ENCODE measurements at regions not wholly inside any gene's neighbourhood (a gene's known extent, or its start where the extent isn't known, plus 50 kb on each side); places are given as distances from the start of the nearest gene placed in this dataset.

DNA sequence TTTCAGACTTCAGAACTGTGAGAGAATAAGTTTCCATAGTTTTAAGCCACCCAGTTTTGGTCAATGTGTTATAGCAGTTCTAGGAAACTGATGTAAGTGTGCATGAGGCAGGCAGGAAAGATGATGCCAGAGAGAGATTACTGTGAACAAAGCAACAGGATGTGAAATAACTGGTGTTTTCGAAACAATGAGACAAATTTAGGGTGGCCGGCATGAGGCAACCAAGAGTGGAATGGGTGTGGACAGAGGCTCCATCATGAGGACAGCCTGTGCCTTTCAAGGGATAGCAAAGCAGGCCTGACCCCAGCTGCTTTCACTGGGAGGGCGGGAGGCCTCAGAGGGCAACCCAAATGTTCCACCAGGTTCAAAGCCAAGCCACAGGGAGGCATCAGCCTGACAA is 67.3 kb upstream of the UCN3 start:
- H3K56ac ChIP-seq (ENCODE audit: low read length) = no peak overlapping the region
- no peaks in the 10 kb centered on the region for H3K79me2 ChIP-seq (ENCODE audit: control insufficient read depth, insufficient read depth, low read length)
- no peaks in the 10 kb centered on the region for H3K79me1 ChIP-seq (ENCODE audit: low read length)
- no CpG with 5 or more reads among the region's 3 CpGs for WGBS (ENCODE audit: extremely low coverage, insufficient coverage, low lambda C conversion rate)
- no peak overlapping the region for H3K4me3 ChIP-seq (ENCODE audit: low read length)
- H3K4me1 ChIP-seq (ENCODE audit: control insufficient read depth, low read depth, low read length) = no peaks in the 10 kb centered on the region
- H3K4me2 ChIP-seq (ENCODE audit: low read length) = no peak overlapping the region
- no peak overlapping the region for H2AK5ac ChIP-seq (ENCODE audit: low read length)
- no peak overlapping the region for H2BK120ac ChIP-seq (ENCODE audit: low read depth, low read length)
- H3K27ac ChIP-seq (ENCODE audit: low read depth, low read length) = no peak overlapping the region
- H4K5ac ChIP-seq (ENCODE audit: low read length) = no peak overlapping the region
- no peaks in the 10 kb centered on the region for H3K27me3 ChIP-seq (ENCODE audit: insufficient read depth, low read length, poor library complexity)
- no peak overlapping the region for H3K18ac ChIP-seq (ENCODE audit: low read length)
- H2BK15ac ChIP-seq (replicated peaks; ENCODE audit: low read depth) = no peak overlapping the region
- H3K9ac ChIP-seq (ENCODE audit: low read length) = no peak overlapping the region
- H3K36me3 ChIP-seq (ENCODE audit: control insufficient read depth, insufficient read depth, low read length) = no peaks in the 10 kb centered on the region
- no peak overlapping the region for H3K23ac ChIP-seq (ENCODE audit: low read length)
- no peak overlapping the region for H3K4ac ChIP-seq (ENCODE audit: low read depth, low read length)
- H2BK5ac ChIP-seq (ENCODE audit: low read length) = no peak overlapping the region
- no peak for DNase-seq
- no peak overlapping the region for H4K8ac ChIP-seq (ENCODE audit: low read depth, low read length)

DNA sequence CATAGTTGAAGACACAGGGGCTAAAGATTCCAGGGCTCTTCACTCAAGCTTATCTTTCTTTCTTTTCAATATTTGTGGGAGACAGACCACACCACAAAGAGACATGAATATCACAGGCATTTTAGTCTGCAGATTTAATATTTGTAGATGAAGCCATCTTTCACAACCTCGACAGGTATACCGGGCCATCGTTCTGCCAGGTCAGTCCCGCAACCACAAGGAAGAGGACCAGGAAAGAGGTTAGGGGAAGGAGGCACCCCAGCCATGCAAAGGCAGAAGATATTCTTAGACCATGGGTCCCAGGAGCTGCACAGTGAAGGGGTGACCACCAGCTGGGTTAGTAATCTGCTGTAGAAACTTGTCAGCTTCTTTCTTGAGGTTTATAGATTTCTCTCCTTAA is 66.8 kb upstream of the UCN3 start:
- WGBS (ENCODE audit: extremely low coverage, insufficient coverage, low lambda C conversion rate) = no CpG with 5 or more reads among the region's 4 CpGs

DNA sequence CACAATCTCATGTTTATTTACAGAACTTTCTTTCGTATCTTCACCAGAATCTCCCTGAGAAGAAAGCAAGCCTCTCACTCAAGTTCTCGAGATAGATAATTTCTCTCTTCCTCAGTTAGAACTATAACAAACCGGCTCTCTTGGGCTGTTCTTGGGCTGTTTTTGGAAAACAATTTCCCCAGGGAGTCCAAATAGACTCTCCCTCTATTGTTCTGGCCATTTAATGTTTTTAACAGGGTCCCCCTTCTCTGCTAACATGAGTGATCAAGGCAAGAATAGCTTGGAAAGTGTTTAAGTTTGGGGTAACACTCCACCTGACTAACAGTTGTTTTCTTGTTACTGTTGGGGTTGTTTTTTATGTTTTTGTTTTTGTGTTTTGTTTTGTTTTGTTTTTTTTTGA is 64.8 kb upstream of the UCN3 start:
- no peaks in the 10 kb centered on the region for H3K79me2 ChIP-seq (ENCODE audit: control insufficient read depth, insufficient read depth, low read length)
- DNase-seq = no peak
- H3K79me1 ChIP-seq (ENCODE audit: low read length) = no peaks in the 10 kb centered on the region
- no peak overlapping the region for H2AK5ac ChIP-seq (ENCODE audit: low read length)
- H3K18ac ChIP-seq (ENCODE audit: low read length) = no peak overlapping the region
- no peak overlapping the region for H3K23ac ChIP-seq (ENCODE audit: low read length)
- no CpG with 5 or more reads among the region's 3 CpGs for WGBS (ENCODE audit: extremely low coverage, insufficient coverage, low lambda C conversion rate)
- H3K4me1 ChIP-seq (ENCODE audit: control insufficient read depth, low read depth, low read length) = no peaks in the 10 kb centered on the region
- no peaks in the 10 kb centered on the region for H3K27me3 ChIP-seq (ENCODE audit: insufficient read depth, low read length, poor library complexity)
- no peaks in the 10 kb centered on the region for H3K36me3 ChIP-seq (ENCODE audit: control insufficient read depth, insufficient read depth, low read length)
- H2BK120ac ChIP-seq (ENCODE audit: low read depth, low read length) = no peak overlapping the region
- no peak overlapping the region for H3K56ac ChIP-seq (ENCODE audit: low read length)
- H3K9ac ChIP-seq (ENCODE audit: low read length) = no peak overlapping the region
- H3K4me2 ChIP-seq (ENCODE audit: low read length) = no peak overlapping the region
- no peak overlapping the region for H2BK5ac ChIP-seq (ENCODE audit: low read length)
- no peak overlapping the region for H3K27ac ChIP-seq (ENCODE audit: low read depth, low read length)
- no peak overlapping the region for H2BK15ac ChIP-seq (replicated peaks; ENCODE audit: low read depth)
- H3K4ac ChIP-seq (ENCODE audit: low read depth, low read length) = no peak overlapping the region
- no peak overlapping the region for H4K5ac ChIP-seq (ENCODE audit: low read length)
- H3K4me3 ChIP-seq (ENCODE audit: low read length) = no peak overlapping the region
- no peak overlapping the region for H4K8ac ChIP-seq (ENCODE audit: low read depth, low read length)

More for the DNA sequence above, 66.8 kb upstream of the UCN3 start:
- H2AK5ac ChIP-seq (ENCODE audit: low read length) = no peak overlapping the region
- H3K79me2 ChIP-seq (ENCODE audit: control insufficient read depth, insufficient read depth, low read length) = no peaks in the 10 kb centered on the region
- no peak overlapping the region for H3K4ac ChIP-seq (ENCODE audit: low read depth, low read length)
- no peaks in the 10 kb centered on the region for H3K4me1 ChIP-seq (ENCODE audit: control insufficient read depth, low read depth, low read length)
- H3K79me1 ChIP-seq (ENCODE audit: low read length) = no peaks in the 10 kb centered on the region
- H3K56ac ChIP-seq (ENCODE audit: low read length) = no peak overlapping the region
- no peak overlapping the region for H2BK5ac ChIP-seq (ENCODE audit: low read length)
- H3K9ac ChIP-seq (ENCODE audit: low read length) = no peak overlapping the region
- no peak overlapping the region for H3K18ac ChIP-seq (ENCODE audit: low read length)
- H3K4me2 ChIP-seq (ENCODE audit: low read length) = no peak overlapping the region
- H2BK120ac ChIP-seq (ENCODE audit: low read depth, low read length) = no peak overlapping the region
- no peak overlapping the region for H2BK15ac ChIP-seq (replicated peaks; ENCODE audit: low read depth)
- no peak overlapping the region for H4K8ac ChIP-seq (ENCODE audit: low read depth, low read length)
- no peak overlapping the region for H3K27ac ChIP-seq (ENCODE audit: low read depth, low read length)
- no peak overlapping the region for H4K5ac ChIP-seq (ENCODE audit: low read length)
- H3K4me3 ChIP-seq (ENCODE audit: low read length) = no peak overlapping the region
- H3K27me3 ChIP-seq (ENCODE audit: insufficient read depth, low read length, poor library complexity) = no peaks in the 10 kb centered on the region
- DNase-seq = no peak
- H3K23ac ChIP-seq (ENCODE audit: low read length) = no peak overlapping the region
- H3K36me3 ChIP-seq (ENCODE audit: control insufficient read depth, insufficient read depth, low read length) = no peaks in the 10 kb centered on the region

DNA sequence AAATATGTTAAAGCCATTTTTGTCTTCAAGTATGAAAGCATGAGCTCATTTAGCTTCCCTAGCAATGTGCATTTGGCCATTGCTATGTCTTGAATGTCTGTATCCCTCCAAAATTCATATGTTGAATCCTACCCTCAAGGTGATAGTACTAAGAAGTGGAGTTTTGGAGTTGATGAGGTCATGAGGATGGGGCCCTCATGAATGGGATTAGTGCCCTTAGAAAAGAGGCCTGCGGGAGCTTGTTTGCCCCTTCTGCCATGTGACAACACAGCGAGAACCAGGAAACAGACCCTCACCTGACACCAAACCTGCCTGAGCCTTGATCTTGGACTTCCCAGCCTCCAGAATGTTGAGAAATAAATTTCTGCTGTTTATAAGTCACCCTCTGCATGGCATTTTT is 61.3 kb upstream of the UCN3 start:
- no peaks in the 10 kb centered on the region for H3K79me1 ChIP-seq (ENCODE audit: low read length)
- no peaks in the 10 kb centered on the region for H3K36me3 ChIP-seq (ENCODE audit: control insufficient read depth, insufficient read depth, low read length)
- H2AK5ac ChIP-seq (ENCODE audit: low read length) = no peak overlapping the region
- no peak overlapping the region for H2BK120ac ChIP-seq (ENCODE audit: low read depth, low read length)
- H4K8ac ChIP-seq (ENCODE audit: low read depth, low read length) = no peak overlapping the region
- no peak overlapping the region for H3K4me2 ChIP-seq (ENCODE audit: low read length)
- H3K18ac ChIP-seq (ENCODE audit: low read length) = no peak overlapping the region
- H3K27ac ChIP-seq (ENCODE audit: low read depth, low read length) = no peak overlapping the region
- no peak overlapping the region for H3K56ac ChIP-seq (ENCODE audit: low read length)
- H3K9ac ChIP-seq (ENCODE audit: low read length) = no peak overlapping the region
- H3K4me1 ChIP-seq (ENCODE audit: control insufficient read depth, low read depth, low read length) = no peaks in the 10 kb centered on the region
- H3K27me3 ChIP-seq (ENCODE audit: insufficient read depth, low read length, poor library complexity) = no peaks in the 10 kb centered on the region
- H2BK15ac ChIP-seq (replicated peaks; ENCODE audit: low read depth) = no peak overlapping the region
- no CpG with 5 or more reads among the region's 2 CpGs for WGBS (ENCODE audit: extremely low coverage, insufficient coverage, low lambda C conversion rate)
- H3K4me3 ChIP-seq (ENCODE audit: low read length) = no peak overlapping the region
- H3K23ac ChIP-seq (ENCODE audit: low read length) = no peak overlapping the region
- H3K79me2 ChIP-seq (ENCODE audit: control insufficient read depth, insufficient read depth, low read length) = no peaks in the 10 kb centered on the region
- H3K4ac ChIP-seq (ENCODE audit: low read depth, low read length) = no peak overlapping the region
- H2BK5ac ChIP-seq (ENCODE audit: low read length) = no peak overlapping the region
- no peak for DNase-seq
- no peak overlapping the region for H4K5ac ChIP-seq (ENCODE audit: low read length)

DNA sequence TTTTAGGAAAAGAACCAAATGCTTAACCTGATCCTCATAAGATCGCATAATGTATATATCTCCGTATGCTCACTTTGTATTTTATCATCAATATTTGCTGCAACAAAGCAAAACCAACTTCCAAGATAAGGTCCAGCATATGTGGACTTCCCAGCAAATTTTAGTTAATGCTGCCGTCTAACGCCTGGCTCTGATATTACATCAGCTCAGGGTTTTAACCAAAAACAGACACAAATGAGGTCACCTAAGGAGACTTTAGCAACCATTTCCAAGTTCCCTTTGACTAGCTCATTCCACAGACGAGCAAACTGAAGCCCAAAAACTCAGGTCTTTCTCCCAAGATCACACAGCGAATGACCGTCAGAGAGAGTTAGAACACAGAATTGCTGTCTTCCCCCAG is 59.4 kb upstream of the UCN3 start:
- H3K23ac ChIP-seq (ENCODE audit: low read length) = no peak overlapping the region
- H3K4me3 ChIP-seq (ENCODE audit: low read length) = no peak overlapping the region
- no peaks in the 10 kb centered on the region for H3K79me1 ChIP-seq (ENCODE audit: low read length)
- H3K4me2 ChIP-seq (ENCODE audit: low read length) = no peak overlapping the region
- no peak overlapping the region for H2AK5ac ChIP-seq (ENCODE audit: low read length)
- H4K5ac ChIP-seq (ENCODE audit: low read length) = no peak overlapping the region
- no CpG with 5 or more reads among the region's 7 CpGs for WGBS (ENCODE audit: extremely low coverage, insufficient coverage, low lambda C conversion rate)
- H3K36me3 ChIP-seq (ENCODE audit: control insufficient read depth, insufficient read depth, low read length) = no peaks in the 10 kb centered on the region
- H3K9ac ChIP-seq (ENCODE audit: low read length) = no peak overlapping the region
- H3K79me2 ChIP-seq (ENCODE audit: control insufficient read depth, insufficient read depth, low read length) = no peaks in the 10 kb centered on the region
- H3K56ac ChIP-seq (ENCODE audit: low read length) = no peak overlapping the region
- no peak overlapping the region for H2BK5ac ChIP-seq (ENCODE audit: low read length)
- H4K8ac ChIP-seq (ENCODE audit: low read depth, low read length) = no peak overlapping the region
- H3K4ac ChIP-seq (ENCODE audit: low read depth, low read length) = no peak overlapping the region
- H2BK120ac ChIP-seq (ENCODE audit: low read depth, low read length) = no peak overlapping the region
- no peak for DNase-seq
- no peak overlapping the region for H3K18ac ChIP-seq (ENCODE audit: low read length)
- H2BK15ac ChIP-seq (replicated peaks; ENCODE audit: low read depth) = no peak overlapping the region
- H3K27ac ChIP-seq (ENCODE audit: low read depth, low read length) = no peak overlapping the region
- no peaks in the 10 kb centered on the region for H3K27me3 ChIP-seq (ENCODE audit: insufficient read depth, low read length, poor library complexity)
- no peaks in the 10 kb centered on the region for H3K4me1 ChIP-seq (ENCODE audit: control insufficient read depth, low read depth, low read length)

DNA sequence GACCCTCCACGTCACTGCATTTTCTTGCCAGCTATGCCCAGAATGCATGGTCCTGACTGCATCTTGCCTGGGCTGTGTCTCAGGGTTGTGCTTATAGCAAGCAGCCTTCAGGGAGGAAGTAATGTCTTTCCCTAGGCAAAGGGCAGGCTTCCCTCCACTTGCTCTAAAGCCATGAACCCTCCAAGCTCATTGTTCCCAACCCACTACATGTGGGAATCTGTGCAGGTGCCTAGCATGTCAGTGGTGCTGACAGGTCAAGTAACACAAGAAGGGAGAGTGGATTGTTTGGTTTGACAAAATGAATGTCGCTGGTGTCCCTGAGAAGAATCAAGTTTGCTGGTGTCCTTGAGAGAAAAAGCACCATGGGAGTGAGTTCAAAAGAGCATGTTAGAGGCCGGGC is 53.9 kb upstream of the UCN3 start:
- H3K79me2 ChIP-seq (ENCODE audit: control insufficient read depth, insufficient read depth, low read length) = no peaks in the 10 kb centered on the region
- WGBS (ENCODE audit: extremely low coverage, insufficient coverage, low lambda C conversion rate) = no CpG with 5 or more reads among the region's 3 CpGs
- no peak overlapping the region for H3K4me3 ChIP-seq (ENCODE audit: low read length)
- H4K8ac ChIP-seq (ENCODE audit: low read depth, low read length) = no peak overlapping the region
- H2BK15ac ChIP-seq (replicated peaks; ENCODE audit: low read depth) = no peak overlapping the region
- no peak overlapping the region for H3K56ac ChIP-seq (ENCODE audit: low read length)
- H3K4me1 ChIP-seq (ENCODE audit: control insufficient read depth, low read depth, low read length) = no peaks in the 10 kb centered on the region
- no peak for DNase-seq
- H3K79me1 ChIP-seq (ENCODE audit: low read length) = no peaks in the 10 kb centered on the region
- no peaks in the 10 kb centered on the region for H3K36me3 ChIP-seq (ENCODE audit: control insufficient read depth, insufficient read depth, low read length)
- H3K18ac ChIP-seq (ENCODE audit: low read length) = no peak overlapping the region
- no peak overlapping the region for H2BK5ac ChIP-seq (ENCODE audit: low read length)
- no peak overlapping the region for H3K27ac ChIP-seq (ENCODE audit: low read depth, low read length)
- H3K9ac ChIP-seq (ENCODE audit: low read length) = no peak overlapping the region
- no peak overlapping the region for H2AK5ac ChIP-seq (ENCODE audit: low read length)
- no peaks in the 10 kb centered on the region for H3K27me3 ChIP-seq (ENCODE audit: insufficient read depth, low read length, poor library complexity)
- H3K4ac ChIP-seq (ENCODE audit: low read depth, low read length) = no peak overlapping the region
- H3K4me2 ChIP-seq (ENCODE audit: low read length) = no peak overlapping the region
- H4K5ac ChIP-seq (ENCODE audit: low read length) = no peak overlapping the region
- no peak overlapping the region for H2BK120ac ChIP-seq (ENCODE audit: low read depth, low read length)
- H3K23ac ChIP-seq (ENCODE audit: low read length) = no peak overlapping the region
